T-helper 1 cell treated with Interleukin-12 subunit alpha and Interleukin-12 subunit beta and Interleukin-4 antibody, amounts not matched to agents 30 μg/mL and 1 μg/mL, for 36 hours (primary cell): ENCODE measurements at regions not wholly inside any gene's neighbourhood (a gene's known extent, or its start where the extent isn't known, plus 50 kb on each side); places are given as distances from the start of the nearest gene placed in this dataset.

ENCODE experiments used
- H3K27ac Mint-ChIP-seq: one replicate; pipeline ENCODE4 v1.8.0; 2021; ENCODE audit warnings: mild to moderate bottlenecking, mixed read lengths
- H3K27me3 Mint-ChIP-seq: one replicate; pipeline ENCODE4 v1.8.0; 2021; ENCODE audit warnings: low read depth, mixed read lengths
- H3K36me3 Mint-ChIP-seq: one replicate; pipeline ENCODE4 v1.8.0; 2021; ENCODE audit warnings: low read depth, mixed read lengths
- H3K4me1 Mint-ChIP-seq: one replicate; pipeline ENCODE4 v1.8.0; 2021; ENCODE audit warnings: low read depth, mixed read lengths
- H3K4me3 Mint-ChIP-seq: one replicate; pipeline ENCODE4 v1.8.0; 2021; ENCODE audit warnings: mild to moderate bottlenecking, moderate library complexity, mixed read lengths
- H3K9me3 Mint-ChIP-seq: one replicate; pipeline ENCODE4 v1.8.0; 2021; ENCODE audit warnings: mixed read lengths

DNA sequence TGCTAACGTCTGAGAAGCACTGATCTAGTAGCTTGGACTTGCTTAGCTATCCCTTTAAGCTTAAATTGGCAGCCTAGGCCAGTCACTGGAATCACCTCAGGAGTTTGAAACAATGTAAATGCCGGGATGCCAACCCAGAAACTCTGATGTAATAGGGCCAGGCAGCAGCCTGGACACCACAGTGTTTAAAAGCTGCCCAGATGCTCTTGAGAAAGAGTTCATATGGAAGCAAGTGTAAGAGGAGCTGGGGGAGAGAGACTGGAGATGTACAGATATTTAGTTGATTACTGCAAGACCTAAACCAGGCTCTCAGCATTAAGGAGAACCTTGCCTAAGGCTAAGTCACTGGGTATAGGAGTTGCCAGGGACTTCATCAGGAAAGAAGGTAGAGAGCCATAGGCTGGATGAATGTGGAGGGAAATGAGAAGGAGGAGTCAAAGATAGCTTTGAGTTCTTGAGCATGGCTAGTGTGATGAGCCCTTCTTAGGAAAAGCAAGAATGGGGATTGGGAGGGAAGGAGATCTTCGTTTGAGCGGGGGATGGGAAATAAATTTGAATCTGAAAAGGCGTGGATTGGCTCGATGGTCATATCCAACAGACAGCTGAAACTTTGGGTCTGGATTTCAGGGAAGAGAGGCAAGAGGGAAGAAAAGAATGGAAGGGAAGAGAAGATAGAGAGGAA, 392.9 kb upstream of the WWC1 start:
- no peaks in the 10 kb centered on the region for H3K36me3 Mint-ChIP-seq
- no peak overlapping the region for H3K27ac Mint-ChIP-seq
- no peaks in the 10 kb centered on the region for H3K4me1 Mint-ChIP-seq
- no peaks in the 10 kb centered on the region for H3K9me3 Mint-ChIP-seq
- no peak overlapping the region for H3K4me3 Mint-ChIP-seq
- no peaks in the 10 kb centered on the region for H3K27me3 Mint-ChIP-seq

DNA sequence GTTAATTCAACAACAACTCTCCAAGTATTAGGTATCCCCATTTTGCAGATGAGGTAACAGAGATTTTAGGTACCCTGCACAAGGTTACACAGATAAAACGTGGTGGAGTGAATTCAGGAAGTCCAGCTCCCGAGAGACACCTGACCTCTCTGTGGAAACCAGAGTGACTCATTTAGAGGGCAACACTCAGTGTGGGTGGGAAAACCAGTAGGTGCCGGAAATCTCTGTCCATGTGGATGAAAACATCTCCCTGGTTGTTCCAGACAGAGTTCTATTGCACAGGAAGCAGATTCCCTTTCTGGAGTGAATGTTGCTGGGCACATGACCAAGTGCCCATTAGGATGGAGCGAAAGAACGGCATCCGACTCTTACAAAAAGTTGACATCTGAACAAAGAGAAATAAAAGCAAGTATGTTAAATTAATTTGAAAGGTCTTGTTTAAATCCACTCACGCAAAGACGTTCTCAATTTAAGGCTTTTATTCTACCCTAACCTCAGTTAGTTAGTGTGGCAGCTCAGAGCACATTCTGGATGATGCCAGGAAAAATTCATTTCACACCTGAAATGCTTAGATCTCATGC, 391.9 kb upstream of the WWC1 start:
- Mint-ChIP-seq H3K4me1 (no peaks in the 10 kb centered on the region), H3K36me3 (no peaks in the 10 kb centered on the region), H3K27ac (no peak overlapping the region), H3K4me3 (no peak overlapping the region), H3K27me3 (no peaks in the 10 kb centered on the region), H3K9me3 (no peaks in the 10 kb centered on the region)

DNA sequence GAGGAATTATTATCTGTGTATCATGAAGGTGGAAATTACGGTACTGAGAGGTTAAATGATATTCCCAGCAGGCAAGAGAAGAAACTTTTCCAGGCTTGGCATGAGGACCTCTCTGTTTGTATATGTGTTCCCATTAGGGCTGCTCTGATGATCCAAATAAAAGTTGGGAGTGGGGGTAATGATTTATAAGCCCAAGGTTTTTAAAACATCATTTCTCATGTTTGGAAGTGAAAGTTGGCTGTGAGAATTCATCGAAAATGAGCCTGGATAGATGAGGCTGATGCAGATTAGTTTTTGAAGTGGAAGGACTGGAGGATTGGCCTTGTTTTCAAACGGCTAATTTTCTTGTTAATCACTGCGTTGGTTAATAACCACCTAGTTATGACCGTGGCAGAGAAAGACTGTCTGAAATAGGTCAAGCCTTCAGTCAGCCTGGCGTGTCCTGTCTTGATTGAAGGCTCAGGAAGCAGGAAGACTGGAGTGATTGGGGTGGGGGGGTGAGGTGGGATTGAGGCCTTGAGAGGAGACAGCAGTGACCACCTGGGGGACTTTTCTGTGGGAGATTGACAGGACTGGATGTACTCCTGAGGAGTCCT, 391.0 kb upstream of the WWC1 start:
- H3K4me1 Mint-ChIP-seq = no peaks in the 10 kb centered on the region
- H3K9me3 Mint-ChIP-seq = no peaks in the 10 kb centered on the region
- no peaks in the 10 kb centered on the region for H3K27me3 Mint-ChIP-seq
- H3K27ac Mint-ChIP-seq = no peak overlapping the region
- no peak overlapping the region for H3K4me3 Mint-ChIP-seq
- no peaks in the 10 kb centered on the region for H3K36me3 Mint-ChIP-seq

DNA sequence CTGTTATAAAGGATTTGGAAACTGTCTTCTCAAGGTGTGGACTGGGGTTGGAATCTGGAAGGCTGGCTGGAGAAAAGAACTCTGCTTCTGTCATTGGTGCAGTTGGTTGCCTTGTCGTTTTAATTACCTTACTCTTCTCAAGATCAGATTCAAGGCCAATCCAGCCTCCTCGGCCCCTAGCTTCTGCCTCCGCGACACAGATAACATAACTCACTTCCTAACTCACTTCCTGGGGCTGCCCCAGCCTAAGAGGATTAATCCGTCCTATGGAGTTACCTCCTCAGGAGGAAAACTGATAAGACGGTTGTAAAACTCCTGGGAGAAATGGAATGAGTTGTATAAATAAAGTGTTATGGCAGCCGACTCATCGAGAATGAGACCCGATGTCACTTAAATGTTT, 389.1 kb upstream of the WWC1 start:
- no peak overlapping the region for H3K4me3 Mint-ChIP-seq
- H3K27me3 Mint-ChIP-seq = no peaks in the 10 kb centered on the region
- H3K36me3 Mint-ChIP-seq = no peaks in the 10 kb centered on the region
- H3K9me3 Mint-ChIP-seq = no peaks in the 10 kb centered on the region
- no peaks in the 10 kb centered on the region for H3K4me1 Mint-ChIP-seq
- no peak overlapping the region for H3K27ac Mint-ChIP-seq

DNA sequence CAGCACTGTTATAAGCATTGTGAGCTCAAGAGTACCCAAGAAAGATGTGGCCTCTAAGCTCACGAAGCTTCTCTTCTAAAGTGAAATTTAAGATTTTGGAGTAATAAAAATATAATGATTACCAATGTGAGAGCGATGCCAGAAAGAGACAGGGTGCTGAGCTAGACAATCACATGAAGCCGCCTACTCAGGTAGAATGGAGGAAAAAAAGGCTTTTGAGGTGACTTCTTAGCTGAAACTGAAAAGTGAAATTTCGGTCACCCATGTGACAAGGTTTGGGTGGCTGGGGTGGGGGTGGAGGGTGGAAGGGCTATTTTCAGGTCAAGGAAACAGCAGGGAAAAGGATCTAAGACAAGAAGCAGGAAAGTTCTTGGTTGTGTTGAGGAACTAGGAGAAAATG, 388.2 kb upstream of the WWC1 start:
- Mint-ChIP-seq H3K4me3 (no peak overlapping the region), H3K36me3 (no peaks in the 10 kb centered on the region), H3K27me3 (no peaks in the 10 kb centered on the region), H3K27ac (no peak overlapping the region), H3K9me3 (no peaks in the 10 kb centered on the region), H3K4me1 (no peaks in the 10 kb centered on the region)

DNA sequence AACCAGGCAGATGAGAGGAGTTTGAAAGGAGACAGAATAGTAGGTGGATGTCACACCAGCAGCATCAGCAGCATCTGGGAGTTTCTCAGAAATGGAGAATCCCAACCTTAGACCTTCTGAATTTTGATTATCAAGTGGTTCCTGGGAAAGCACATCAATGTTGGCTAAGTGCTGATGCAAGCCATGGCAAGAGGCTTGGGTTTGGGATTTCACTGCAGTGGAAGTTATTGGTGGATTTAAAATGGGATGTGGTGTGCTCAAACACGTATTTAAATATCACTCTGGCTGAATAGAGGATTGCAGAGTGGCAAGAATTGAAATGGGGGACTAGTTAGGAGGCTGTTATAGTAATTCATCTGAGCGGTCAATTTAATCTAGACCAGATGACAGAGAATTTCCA, 387.8 kb upstream of the WWC1 start:
- H3K4me1 Mint-ChIP-seq = no peaks in the 10 kb centered on the region
- no peak overlapping the region for H3K27ac Mint-ChIP-seq
- H3K27me3 Mint-ChIP-seq = no peaks in the 10 kb centered on the region
- H3K36me3 Mint-ChIP-seq = no peaks in the 10 kb centered on the region
- H3K4me3 Mint-ChIP-seq = no peak overlapping the region
- no peaks in the 10 kb centered on the region for H3K9me3 Mint-ChIP-seq

DNA sequence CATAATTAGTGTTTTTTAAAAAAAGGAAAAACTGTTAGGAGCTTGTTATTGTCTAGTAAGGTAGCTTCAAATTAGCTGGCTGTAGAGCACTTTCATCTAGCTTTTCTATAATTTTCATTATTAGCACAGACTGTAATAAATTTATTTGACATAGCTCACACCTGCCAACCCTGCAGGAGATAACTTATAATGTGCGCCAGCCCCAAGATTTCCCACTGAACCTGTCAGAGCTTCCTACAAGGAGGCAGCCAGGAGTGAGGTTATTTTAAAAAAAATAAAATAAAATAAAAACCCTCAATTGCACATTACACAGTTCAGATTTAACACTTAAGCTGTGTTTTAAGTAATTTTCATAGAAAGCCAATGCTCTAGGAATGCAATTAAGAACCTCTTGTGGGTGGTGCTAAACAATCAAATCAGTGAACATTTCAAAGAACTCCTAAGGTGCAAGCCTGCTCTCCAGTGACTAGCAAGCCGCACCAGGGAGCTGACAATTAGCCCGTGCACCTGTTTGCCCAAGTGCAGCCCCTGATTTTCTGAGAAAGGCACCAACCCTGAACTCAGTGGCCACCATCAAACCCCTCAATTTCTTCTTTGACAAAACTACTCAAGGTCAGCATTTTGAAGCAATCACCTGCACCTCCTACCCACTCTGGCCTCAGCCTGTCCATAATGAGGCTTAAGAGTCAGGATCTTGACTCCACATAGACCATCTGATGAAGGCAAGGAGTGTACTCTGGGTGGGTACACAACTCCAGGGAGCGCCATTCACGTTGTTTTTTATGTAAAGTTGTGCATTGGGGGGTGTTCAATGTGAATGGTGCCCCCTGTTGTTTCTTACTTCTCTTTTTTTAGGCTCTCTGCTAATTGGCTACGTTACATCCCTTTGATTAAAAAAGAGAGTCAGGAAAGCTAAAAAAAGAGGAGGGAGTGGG, 385.3 kb upstream of the WWC1 start:
- Mint-ChIP-seq H3K4me3 (no peak overlapping the region), H3K27ac (no peak overlapping the region), H3K4me1 (no peaks in the 10 kb centered on the region), H3K9me3 (no peaks in the 10 kb centered on the region), H3K27me3 (no peaks in the 10 kb centered on the region), H3K36me3 (no peaks in the 10 kb centered on the region)

DNA sequence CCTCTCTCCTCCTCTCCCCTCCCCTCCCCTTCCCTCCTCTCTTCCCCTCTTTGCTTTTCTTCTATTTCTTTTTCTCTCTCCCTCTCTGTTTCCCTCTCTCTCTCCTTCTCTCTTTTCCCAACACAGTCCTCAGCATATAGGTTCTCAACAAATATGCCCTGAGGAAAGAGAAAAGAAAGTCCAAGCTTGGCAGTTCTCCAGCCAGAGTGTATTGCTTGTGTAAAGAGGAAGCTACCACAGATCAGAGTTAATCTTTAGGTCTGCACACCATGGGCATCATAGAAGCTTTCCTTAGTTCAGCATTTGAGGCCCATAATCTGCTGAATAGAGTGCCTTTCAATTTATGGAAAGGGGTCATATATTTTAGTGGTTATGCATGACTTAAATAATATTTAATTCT, 382.8 kb upstream of the WWC1 start:
- no peaks in the 10 kb centered on the region for H3K36me3 Mint-ChIP-seq

DNA sequence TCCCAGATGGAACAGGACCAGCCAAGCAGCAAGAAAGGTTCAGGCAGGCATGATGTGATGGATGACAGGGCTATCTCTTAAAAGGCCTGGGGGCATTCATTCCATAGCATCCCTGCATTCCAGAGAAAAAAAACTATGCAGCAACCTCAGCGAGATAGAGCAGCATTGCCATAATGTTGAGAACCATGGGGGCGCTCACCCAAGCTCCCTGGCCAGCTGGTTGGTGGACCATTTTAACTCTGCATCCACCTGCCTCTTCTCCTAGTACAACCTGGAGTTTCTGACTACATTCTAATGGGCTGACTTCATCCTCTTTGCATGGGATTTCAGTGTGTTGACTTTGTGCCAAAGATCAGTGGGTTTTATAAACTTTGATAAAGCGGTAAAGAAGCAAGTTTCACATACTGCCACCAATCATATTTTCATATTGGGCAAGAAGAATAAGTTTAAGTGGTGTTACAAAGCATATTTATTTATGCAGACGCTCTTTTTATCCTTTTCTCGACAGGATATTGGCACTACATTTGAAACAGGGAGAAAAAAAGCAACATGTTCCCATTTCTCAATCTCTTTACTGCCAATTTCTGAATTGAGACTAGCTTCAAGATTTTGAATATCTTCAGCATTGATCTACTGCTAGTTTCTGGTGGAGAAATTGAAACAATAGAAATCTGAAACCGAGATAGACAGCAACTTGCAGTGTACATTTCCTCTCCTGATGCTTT, 378.3 kb upstream of the WWC1 start:
- H3K9me3 Mint-ChIP-seq = no peaks in the 10 kb centered on the region
- no peak overlapping the region for H3K27ac Mint-ChIP-seq
- no peak overlapping the region for H3K4me3 Mint-ChIP-seq
- no peaks in the 10 kb centered on the region for H3K36me3 Mint-ChIP-seq
- H3K4me1 Mint-ChIP-seq = no peaks in the 10 kb centered on the region
- H3K27me3 Mint-ChIP-seq = no peaks in the 10 kb centered on the region

More for the DNA sequence above, 382.8 kb upstream of the WWC1 start:
- Mint-ChIP-seq H3K9me3 (no peaks in the 10 kb centered on the region), H3K27me3 (no peaks in the 10 kb centered on the region), H3K4me3 (no peak overlapping the region), H3K27ac (no peak overlapping the region), H3K4me1 (no peaks in the 10 kb centered on the region)

DNA sequence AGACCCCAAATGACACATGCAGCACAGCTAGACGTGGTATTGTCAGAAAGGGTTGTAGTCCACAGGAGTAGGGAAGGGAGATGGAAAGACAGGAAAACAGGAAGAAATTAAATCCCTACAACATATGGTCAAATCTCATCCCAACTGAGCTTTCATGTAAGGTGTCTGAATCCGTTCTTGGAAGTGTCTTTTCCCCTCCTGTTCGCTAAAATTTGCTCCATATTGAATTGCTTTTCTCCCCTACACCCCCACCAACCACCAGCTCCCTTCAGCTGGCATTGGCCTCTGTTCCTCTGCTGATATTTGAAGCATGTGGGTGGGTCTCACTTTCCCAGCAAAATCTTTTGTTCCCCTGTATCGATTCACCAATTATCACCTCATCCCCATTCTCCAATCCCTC, 376.2 kb upstream of the WWC1 start:
- no peaks in the 10 kb centered on the region for H3K9me3 Mint-ChIP-seq
- no peaks in the 10 kb centered on the region for H3K4me1 Mint-ChIP-seq
- no peaks in the 10 kb centered on the region for H3K27me3 Mint-ChIP-seq
- H3K27ac Mint-ChIP-seq = no peak overlapping the region
- no peak overlapping the region for H3K4me3 Mint-ChIP-seq
- no peaks in the 10 kb centered on the region for H3K36me3 Mint-ChIP-seq

DNA sequence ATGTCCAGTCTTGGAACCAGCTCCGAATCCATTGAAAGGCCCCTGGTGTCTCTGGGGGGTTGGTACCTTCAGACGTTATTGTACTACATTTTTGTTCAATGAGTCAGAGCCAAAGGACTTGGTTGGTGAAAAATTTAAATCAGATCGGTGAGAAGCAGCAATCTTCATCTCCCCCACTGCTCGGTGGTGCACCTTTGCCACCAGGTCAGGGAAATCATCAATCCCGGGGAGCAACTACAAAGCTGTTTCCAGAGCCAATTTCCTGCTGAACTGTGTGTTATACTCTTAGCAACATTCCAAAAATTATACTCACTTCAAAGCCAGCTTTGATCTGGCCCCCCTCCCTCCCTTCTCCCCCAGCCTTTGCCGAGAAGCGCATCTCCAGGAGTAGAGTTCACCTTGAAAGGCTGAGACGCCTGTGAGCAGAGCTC, 375.2 kb upstream of the WWC1 start:
- H3K4me1 Mint-ChIP-seq = no peaks in the 10 kb centered on the region
- H3K9me3 Mint-ChIP-seq = no peaks in the 10 kb centered on the region
- no peak overlapping the region for H3K4me3 Mint-ChIP-seq
- H3K36me3 Mint-ChIP-seq = no peaks in the 10 kb centered on the region
- no peaks in the 10 kb centered on the region for H3K27me3 Mint-ChIP-seq
- H3K27ac Mint-ChIP-seq = no peak overlapping the region

DNA sequence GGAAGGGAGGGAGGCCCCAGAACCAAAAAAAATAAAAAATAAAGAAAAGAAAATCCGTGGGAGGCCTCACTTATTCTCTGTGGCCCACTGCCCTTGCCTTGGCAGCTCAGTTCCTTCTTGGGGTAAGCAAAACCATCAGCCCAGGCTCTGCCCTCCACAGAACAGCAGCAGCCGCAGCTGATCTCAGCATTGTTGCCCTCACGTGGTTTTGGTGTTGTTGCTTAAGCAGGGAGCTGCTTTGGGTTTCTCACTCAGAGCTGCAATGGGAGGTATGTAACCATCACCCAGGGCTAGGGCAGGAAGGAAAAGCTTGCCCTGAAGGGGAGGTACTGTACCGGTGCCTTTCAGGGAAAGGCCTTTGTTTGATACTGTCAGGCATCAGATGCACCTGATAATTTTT, 374.7 kb upstream of the WWC1 start:
- H3K9me3 Mint-ChIP-seq = no peaks in the 10 kb centered on the region

DNA sequence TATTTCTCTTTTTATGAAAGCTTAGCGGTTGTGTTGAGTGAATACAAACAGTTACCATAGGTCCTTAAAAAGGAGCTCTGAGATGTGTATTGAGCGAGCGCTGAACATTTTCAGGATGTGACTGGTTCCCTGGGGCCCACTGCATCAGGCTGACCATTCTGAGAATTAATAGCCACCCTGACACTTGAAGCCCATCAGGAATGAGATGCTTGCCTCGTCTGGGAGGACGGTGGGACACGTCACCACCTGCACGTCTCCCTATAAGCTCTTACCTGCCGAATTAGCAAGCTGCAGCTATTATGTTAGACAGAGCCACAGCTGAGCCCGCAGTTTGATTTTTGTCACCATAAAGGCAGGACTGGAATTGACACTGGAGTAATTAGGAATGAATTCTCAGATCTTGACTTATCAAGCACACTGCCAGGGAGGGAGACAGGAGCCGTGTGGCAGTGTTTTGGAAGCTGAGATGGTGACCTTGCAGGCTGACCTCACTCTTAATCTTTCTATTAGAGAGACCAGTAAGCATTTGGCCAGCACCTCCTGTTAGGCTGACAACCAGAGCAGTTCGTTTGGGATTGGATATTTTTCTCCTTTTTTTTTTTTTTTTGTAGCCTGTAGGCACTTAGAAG, 373.1 kb upstream of the WWC1 start:
- H3K4me1 Mint-ChIP-seq = no peaks in the 10 kb centered on the region
- H3K9me3 Mint-ChIP-seq = no peaks in the 10 kb centered on the region
- no peaks in the 10 kb centered on the region for H3K27me3 Mint-ChIP-seq
- no peaks in the 10 kb centered on the region for H3K36me3 Mint-ChIP-seq
- H3K27ac Mint-ChIP-seq = no peak overlapping the region
- H3K4me3 Mint-ChIP-seq = no peak overlapping the region

More for the DNA sequence above, 374.7 kb upstream of the WWC1 start:
- Mint-ChIP-seq H3K4me3 (no peak overlapping the region), H3K36me3 (no peaks in the 10 kb centered on the region), H3K4me1 (no peaks in the 10 kb centered on the region), H3K27ac (no peak overlapping the region), H3K27me3 (no peaks in the 10 kb centered on the region)
